ENCODE measurements at regions not wholly inside any gene's neighbourhood (a gene's known extent, or its start where the extent isn't known, plus 50 kb on each side); places are given as distances from the start of the nearest gene placed in this dataset.
"Not testable (repeated sequence)": the region's sequence is repeated elsewhere in the genome, so short reads cannot be mapped to it uniquely, and the experiment has no call there.

DNA sequence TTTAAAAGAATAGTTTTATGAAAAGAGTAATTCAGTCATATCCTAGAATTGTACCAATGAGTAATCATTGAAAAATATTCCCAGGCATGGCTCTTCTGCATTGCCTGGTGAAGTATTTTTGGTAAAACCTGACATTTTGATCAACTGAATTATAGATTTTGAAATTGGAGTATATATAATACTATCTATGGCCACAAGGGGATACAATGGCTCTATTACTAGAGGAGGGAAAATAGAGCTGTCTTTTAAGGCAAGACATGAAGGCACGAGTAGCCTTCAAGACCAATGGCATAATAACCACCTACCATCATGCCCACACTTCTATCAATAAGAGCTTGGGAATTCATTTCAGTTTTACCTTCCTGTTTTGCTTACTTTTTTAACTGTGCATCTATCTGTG is 1241.4 kb upstream of the TMEM132C start:
- no peak for DNase-seq

DNA sequence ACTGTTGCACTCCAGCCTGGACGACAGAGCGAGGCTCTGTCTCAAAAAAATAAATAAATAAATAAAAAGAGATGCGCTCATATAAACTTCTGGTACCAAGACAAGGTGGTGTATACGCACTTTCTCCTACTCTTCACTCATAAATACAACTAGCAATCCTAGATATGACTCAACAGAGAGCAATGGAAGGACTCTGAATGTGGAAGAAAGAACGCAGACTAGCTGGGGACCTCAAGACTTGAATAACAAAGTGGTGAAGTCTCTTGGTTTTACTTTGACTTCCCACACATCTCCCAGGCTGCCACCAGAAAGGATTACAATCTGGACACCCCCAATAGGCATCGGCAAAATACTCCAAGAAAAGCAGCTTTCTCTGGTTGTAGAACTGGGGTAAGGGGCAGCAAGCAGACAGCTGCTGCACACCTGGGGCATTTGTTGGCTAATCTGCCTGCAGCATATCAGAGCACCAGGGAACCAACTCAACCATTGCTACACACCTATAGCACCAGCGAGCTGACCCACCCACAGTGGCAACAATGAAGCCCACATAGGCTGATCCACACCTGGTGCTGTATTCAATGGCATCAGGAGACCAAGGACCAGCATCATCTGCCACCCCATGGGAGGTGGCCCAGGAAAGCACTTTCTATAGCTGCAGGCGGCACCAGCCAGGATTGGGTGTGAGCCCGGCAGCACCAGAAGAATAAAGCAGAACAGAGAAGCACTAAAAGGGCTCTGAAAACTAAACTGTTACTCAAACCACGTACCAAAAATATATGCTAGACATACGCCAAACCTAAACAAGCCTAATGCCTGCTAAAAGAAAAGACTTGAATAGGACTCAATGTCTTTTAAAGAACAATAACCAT is 1231.7 kb upstream of the TMEM132C start:
- DNase-seq, result no peak

DNA sequence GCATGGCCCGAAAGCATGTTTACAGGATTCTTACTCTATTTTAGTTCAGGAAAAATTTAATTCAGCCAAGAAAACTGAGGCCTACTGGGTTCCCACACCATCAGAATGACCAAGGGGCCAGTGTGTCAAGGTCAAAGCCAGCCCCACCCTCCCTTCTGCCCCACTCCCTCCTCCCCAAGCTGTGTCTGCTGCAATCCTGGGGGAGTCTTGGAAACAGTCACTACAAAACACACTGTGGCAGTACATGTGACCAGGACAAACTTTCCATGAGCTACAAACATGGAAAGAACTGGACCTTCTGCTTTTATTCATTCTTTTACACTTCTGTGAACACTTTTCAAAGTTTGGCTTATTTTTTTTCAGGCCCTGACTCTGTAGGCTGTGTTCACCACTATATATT is 1228.8 kb upstream of the TMEM132C start:
- no peak for DNase-seq

DNA sequence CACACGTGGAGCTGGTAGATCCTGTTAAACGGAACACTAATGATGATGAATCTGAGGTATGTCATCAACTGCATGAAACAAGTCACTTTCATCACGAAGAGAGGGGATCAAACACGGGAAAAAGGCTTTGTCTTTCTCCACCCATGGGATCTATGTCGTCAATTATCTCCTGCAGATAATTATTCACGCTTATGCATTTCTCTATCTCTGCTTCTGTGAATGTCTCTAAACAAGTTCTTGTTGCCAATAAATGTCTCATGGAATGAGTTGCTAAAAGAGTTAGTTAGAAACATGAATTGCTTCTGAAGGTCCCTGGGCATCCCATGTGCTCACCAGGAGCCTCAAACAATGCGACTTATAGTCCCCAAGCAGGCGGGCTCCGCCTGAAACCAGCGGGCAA is 1228.2 kb upstream of the TMEM132C start:
- DNase-seq, result no peak

DNA sequence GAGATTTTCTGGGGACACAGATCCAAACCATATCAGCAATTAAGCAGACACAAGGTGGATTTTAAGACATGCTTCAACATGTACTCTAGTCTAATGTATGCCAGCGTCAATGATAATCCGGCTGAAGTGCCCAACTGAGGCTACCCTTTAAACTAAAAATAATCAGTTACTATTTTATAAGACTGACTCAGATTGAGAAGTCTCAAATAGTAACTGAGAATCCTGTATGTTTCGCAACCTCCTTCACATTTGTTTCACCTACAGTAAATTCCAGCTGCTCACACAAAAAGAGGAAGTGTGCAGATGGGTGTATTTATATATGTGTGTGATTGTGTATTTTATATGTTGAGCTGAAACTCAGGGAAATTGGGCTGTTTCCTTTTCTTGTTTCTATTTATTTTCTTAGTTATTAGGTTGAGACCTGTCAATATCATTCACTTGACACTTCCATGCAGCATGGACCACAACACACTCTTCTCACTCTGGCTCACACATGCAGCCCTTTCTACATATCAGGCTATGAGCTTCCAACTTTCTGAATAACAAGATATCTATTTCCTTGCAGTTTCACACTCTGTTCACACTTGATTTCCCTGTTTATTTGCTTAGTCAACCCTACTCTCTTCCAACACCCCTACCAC is 1224.9 kb upstream of the TMEM132C start:
- no peak for DNase-seq

DNA sequence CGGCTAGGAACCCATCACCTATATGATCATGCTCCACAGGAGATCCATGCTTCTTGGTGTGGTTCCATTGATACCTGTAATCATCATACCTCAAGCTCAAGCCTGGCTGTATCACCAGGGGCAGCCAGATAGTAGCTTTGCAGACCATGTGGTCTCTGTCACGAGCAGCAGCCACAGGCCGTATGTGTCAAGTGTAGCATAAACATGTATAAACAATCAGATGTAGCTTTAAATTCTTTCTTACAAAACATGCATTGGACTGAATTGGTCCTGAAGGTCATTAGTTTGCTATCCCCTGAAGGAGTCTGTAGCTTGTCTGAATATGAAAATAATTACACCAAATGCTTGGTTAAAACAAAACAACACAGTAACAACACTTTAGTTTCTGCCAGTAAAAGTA is 1223.2 kb upstream of the TMEM132C start:
- DNase-seq, result no peak

DNA sequence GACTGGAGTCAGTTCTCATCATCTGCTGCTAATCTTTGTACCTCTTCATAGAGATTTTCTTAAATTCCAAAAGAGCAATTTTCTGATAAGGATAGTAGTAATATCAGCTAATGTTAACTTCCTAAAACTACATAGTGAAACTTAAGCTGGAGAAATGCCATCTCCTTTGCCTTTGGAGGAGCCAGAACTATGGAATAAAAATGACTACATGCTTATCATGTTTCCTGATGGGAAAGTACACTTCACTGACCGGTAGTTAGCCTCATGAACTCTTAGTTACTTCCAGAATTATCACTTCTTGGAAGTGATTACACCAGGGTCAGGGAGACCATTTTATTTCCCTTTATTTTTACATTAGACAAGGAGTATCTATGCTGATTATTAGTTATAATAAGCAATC is 1222.1 kb upstream of the TMEM132C start:
- no peak for DNase-seq

DNA sequence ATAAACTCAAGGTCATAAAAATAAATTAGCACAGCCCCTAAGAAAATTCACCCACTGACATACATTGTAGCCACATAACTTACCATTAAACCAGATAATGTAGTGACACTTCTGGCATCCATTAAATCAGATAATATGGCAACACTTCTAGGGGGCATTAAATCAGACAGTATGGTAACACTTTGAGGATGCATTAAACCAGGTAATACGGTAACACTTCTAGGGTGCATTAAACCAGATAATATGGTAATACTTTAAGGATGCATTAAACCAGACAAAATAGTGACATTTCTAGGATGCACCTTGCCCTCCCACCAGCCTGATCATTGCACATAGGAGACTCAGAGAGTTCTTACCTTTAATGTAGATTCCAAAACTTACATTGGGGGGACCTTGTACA is 1220.5 kb upstream of the TMEM132C start:
- no peak for DNase-seq

DNA sequence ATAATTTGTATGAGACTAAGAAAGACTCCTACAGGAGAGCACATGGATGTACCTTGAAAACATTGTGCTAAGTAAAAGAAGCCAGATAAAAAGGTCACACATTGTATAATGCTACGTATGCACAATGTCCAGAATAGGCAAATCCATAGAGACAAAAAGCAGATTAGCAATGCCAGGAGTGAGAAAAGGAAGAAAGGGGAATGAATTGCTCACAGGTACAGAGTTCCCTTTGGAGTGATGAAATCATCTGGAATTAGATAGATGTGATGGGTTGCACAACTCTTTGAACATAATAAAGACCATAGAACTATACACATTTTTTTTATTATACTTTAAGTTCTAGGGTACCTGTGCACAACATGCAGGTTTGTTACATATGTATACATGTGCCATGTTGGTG is 1218.9 kb upstream of the TMEM132C start:
- no peak for DNase-seq

DNA sequence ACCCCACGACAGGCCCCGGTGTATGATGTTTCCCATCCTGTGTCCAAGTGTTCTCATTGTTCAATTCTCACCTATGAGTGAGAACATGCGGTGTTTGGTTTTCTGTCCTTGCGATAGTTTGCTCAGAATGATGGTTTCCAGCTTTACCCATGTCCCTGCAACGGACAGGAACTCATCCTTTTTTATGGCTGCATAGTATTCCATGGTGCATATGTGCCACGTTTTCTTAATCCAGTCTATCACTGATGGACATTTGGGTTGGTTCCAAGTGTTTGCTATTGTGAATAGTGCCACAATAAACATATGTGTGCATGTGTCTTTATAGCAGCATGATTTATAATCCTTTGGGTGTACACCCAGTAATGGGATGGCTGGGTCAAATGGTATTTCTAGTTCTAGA is 1218.4 kb upstream of the TMEM132C start:
- not testable (repeated sequence) for DNase-seq

DNA sequence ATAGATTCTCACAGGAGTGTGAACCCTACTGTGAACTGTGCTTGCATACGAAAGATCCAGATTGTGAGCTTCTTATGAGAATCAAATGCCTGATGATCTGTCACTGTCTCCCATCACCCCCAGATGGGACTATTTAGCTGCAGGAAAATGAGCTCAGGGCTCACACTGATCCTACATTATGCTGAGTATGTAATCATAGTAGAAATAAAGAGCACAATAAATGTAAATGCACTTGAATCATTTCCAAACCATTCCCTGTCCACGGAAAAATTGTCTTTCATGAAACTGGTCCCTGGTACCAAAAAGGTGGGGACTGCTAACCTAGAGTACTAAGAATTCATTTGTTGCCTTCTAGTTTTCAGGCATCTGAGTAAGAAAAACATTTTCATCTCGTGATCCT is 1215.8 kb upstream of the TMEM132C start:
- no peak for DNase-seq

DNA sequence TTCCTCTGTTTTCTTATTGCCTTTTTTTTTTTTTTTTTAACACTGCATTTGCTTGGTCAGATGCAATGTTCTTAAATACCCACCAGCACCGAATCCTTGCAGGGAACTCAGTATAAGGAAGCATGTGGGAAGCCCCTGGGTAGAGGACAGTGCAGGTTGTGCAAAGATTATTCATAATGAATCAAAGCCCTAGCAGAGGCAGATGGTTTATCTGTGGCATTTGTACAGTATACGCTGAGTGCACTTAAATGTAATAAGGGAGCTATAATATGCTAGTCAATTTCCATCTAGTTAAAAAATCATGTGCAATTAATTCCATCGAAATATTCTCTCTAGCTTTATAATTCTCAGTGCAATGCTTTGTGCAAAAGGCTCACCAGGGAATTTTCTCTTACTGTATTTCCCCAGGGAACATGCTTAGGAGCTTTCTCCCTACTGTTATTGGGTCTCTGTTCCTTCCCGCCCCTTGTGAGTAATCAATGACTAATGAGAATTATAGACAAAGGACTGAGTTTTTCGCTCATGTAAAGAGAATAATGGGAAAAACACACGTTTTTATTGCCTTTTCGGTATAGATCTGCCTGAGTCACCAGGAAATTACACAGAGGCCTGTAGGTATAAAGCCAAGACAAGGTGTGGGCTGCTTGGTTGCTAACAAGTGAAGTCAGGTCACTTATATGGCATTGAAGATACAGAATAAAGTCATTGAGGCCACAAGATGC is 1214.3 kb upstream of the TMEM132C start:
- DNase-seq, result no peak

DNA sequence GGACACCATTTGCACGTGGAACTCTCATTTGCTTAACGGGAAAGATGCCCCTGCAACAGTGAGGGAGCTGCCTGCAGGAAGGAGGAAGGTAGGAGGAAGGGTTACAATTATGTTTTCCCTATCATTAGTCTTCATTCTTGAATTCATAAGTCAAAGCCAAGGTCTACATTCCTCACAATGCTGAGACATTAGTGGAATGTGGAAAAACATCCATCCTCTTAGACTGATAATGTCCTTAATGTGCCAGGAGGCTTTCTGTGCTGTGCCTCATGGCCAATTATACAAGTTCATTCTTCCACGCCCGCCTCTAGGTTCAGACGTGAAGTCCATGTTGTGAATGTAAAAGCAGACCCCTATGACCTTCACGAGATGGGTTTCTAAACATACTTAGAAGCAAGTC is 1212.4 kb upstream of the TMEM132C start:
- DNase-seq, result no peak

DNA sequence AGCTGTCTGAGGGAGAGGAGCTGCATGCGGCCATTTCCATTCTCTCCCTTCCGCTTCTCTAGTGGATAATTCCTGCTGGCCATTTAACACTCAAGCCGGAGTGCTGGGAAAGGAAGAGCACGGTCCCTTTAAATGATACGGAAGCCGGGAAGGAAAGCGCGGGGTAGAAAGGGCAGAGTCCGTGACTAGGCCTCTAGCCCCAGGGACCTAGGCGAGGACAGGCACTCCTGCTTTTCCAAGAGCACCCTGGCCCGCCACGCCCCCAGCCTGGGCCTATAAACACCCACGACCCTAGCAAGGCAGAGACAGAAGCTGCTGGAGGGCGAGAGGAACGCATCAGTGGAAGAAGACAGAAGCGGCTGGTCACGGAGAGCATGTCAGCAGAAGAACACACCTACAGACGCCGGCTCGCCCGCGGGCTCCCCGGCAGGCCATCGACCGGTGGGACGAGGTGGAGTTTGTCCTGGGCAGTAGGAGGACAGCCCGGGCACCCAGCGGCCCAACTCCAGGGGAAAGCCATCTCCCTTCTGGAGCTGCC is 1206.6 kb upstream of the TMEM132C start:
- DNase-seq, result no peak

DNA sequence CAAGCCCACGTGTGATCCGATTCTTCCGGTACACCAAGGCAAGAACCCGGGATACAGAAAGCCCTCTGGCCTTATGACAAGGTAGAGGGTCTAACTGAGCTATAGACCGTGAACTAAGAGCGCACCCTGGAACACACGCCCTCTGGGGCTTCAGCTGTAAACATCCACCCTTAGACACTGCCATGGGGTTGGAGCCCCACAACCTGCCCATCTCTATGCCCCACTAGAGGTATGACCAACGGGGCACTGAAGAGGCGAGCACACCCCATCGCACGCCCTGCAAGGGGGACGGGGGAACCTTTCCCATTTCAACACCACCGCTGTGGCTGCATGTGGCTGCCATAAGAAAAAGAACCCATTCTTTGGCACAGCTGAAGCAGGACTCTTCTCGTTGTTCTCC is 1206.0 kb upstream of the TMEM132C start:
- no peak for DNase-seq

DNA sequence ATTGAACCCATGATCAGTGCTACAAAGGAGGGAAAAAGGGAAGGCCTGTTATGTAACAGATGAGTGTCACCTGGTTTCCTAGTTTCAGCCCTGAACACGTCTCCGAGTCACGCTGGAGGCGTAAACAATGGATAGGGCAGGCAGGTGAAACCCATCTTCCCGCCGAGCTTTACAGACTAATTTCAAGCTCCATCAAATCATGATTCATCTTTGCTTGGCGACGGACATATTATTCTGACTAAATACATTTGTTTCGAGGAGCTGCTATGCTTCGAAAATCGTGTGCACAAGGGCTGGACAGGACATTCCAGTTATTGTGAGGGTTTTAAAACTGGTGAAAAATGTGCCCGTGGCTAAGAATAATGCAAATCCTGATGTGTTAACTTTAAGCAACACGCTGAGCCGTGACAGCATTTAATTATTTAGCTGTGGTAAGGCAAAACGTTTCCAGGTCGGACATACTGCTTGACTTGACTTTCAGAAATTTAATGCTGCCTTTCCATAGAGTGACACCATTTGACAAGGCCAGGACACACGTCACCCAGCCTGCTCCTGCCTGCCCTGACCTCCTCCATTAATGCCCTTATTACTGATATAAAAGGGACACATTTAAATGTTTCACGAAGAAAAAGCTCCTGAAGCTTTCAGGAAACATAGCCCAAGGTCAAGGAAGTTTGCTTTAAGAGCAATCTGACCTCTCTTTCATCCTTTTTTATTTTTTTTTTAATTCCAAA is 1203.5 kb upstream of the TMEM132C start:
- DNase-seq, result no peak

DNA sequence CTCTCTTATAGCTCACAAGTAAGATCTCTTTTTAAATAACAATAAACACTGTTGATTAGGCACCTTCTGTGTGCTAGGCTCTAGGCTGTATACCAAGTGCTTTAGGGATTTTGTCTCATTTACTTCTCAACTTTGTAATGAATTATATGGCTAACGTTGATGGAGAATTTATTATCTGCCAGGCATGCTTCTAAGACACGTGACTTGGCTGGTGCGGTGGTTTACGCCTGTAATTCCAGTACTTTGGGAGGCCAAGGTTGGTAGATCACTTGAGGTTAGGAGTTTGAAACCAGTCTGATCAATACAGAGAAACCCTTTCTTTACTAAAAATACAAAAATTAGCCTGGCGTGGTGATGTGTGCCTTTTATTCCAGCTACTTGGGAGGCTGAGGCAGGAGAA is 1202.8 kb upstream of the TMEM132C start:
- no peak for DNase-seq

DNA sequence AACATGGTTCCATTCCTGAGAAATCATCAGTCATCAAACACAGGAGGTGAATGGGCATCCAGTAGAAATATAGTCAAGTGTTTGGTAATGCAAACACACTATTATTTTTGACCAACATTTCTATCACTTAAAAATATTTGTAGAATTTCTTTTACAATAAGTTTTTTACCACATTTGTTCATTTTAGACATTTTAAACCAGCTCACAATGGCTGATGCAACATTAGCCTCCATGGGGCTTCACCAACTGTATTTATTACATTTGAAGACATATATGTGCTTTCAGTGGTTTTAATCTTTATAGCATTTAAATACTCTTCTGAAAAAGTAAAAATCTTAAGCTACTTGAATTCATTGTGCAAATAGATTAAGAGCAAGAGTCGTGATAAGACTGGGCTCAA is 1201.4 kb upstream of the TMEM132C start:
- DNase-seq, result no peak

DNA sequence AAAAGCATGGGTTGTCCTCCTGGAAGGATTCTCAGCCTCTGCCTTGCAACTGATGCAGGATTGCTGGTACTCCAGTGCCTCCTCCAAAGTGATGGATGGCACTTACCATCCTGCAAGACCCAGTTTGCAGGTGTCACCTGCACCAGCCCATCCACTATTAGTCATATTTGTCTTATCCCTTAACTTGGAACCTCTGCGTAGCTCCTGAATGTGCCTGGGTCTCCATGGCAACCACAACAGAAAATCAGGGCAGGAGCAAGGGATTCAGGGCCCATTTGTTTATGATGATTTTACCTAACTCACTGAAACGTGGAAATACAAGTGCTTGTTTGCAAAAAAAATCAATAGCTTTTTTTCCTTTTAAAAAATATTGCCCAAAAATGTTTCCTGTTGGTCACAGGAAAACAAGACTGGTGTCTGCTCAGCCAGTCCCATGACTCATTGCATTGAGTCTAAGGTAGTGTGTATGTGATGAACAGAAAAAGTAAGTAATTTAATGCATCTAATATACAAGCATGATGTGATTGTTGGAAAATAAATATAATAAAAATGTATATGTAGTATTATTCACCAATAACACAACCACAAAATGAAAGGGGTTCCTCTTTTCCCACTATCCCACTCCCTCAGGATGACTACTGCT is 1196.3 kb upstream of the TMEM132C start:
- no peak for DNase-seq

DNA sequence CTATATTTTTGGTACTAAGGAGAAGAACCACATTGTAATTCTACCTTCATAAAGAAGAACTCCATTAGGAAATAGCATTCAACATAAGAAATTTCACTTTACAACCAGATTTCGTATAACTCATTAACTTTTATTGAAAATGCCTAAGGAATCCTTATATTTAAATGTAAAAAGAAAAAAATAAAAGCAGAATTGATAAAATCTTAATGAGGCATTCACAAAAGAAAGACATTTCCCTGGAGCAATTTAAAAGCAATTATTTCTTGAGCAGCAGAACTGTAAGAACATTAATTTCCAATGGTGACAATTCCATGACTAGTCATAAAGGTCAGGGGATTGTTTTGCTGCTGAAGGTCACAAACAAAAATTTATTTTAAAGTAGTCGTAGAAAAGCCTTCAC is 1192.8 kb upstream of the TMEM132C start:
- DNase-seq, result no peak

DNA sequence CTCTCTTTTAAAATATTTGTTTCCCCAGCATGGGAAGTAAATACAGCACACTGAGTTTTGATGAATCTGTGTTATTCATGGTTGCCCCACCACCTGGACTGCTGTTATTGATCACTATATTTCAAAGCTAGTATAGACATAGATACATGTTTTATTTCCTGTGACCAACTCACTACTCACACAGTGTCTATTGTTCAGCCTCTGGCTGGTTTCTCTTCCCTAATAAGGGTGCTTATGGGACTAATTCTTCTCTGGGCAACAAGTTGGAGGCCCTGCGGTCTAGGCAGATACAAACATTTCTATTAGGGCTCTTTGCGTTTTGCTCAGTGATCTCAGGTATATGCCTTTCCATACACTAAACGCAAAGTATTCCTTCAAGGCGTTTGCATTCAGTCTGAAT is 1191.0 kb upstream of the TMEM132C start:
- DNase-seq, result no peak

DNA sequence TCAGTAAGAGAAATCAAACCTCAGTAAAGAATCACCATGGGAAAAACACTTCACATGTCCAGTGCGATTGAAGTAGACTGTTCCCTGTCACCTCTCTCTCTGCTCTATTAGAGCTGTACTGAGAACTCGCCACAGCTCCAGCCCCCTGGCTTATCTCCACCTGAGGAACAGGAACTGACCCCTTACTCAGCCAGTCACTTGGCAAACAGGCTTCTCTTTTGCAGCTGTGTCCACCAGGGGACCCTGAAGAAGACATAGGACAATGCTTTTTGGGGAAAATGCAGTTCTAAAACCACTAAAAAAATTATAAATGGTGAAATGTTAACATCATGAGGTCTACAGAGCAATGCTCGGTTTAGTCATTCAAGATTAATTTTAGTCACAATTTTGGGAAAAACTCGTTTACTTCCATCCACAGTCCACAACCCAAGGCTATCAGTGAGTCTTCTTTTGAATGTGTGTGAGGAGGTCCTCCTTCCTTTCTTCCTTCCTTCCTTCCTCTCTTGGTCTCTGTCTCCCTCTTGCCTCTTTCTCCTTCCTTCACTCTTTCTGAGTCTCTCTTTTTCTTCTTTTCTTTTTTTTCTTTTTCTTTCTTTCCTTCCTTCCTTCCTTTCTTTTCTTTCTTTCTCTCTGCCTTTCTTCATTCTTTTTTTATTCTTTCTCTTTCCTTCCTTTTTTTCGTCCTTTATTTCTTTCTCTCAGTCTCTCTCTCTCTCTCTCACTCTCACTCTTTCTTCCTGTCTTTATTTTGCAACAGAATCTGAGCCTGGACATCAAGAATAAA is 1189.5 kb upstream of the TMEM132C start:
- no peak for DNase-seq

Data from NCI-H1694 (cell line).